HEK293 (cell line): ENCODE measurements at regions not wholly inside any gene's neighbourhood (a gene's known extent, or its start where the extent isn't known, plus 50 kb on each side); places are given as distances from the start of the nearest gene placed in this dataset.
"Not testable (repeated sequence)": the region's sequence is repeated elsewhere in the genome, so short reads cannot be mapped to it uniquely, and the experiment has no call there.

Experiments used
- CTCF ChIA-PET: fragments of 350-600 bp; formaldehyde crosslinking; extraction: SDS; loops from one replicate; lab custom pipeline; 2021; ENCODE audit warnings: antibody characterized with exemption; lab: Yijun Ruan, JAX
- POLR2A ChIA-PET: fragments of 300-600 bp; formaldehyde crosslinking; extraction: SDS; loops from one replicate; lab custom pipeline; 2020; ENCODE audit warnings: antibody characterized with exemption, inconsistent platforms; lab: Yijun Ruan, JAX
- H3K27ac ChIP-seq: fragments of 200-500 bp; sonication (Bioruptor generic); 2 replicates; pipeline ENCODE4 v1.5.1; 2014; ENCODE audit warnings: low read depth, low read length, control low read depth, inconsistent platforms; ENCODE audit errors: extremely low read depth
- H3K36me3 ChIP-seq, 2 experiments: fragments of 200-500 bp in 1 of 2; sonication (Bioruptor generic) in 1 of 2; 1 replicate in 1 of 2; 2 replicates in 1 of 2; pipeline ENCODE4 v1.5.1; 2014 to 2017; ENCODE audit warnings: inconsistent platforms in 2 of 2, low read length in 2 of 2; ENCODE audit not compliant: control insufficient read depth in 2 of 2, insufficient read depth in 1 of 2
- H3K4me1 ChIP-seq: fragments of 200-500 bp; sonication (Bioruptor generic); 2 replicates; pipeline ENCODE4 v1.5.1; 2014; ENCODE audit warnings: mild to moderate bottlenecking, low read length, inconsistent platforms; ENCODE audit not compliant: control insufficient read depth, insufficient read depth
- H3K4me3 ChIP-seq: 2 replicates; pipeline ENCODE4 v1.5.1; 2011; ENCODE audit warnings: low read depth, mild to moderate bottlenecking, control low read depth, low read length, moderate library complexity
- H3K9me3 ChIP-seq: fragments of 200-500 bp; sonication (Bioruptor generic); 2 replicates; pipeline ENCODE4 v1.5.1; 2014; ENCODE audit warnings: low read depth, low read length, inconsistent platforms; ENCODE audit not compliant: control insufficient read depth, insufficient read depth
- CTCF ChIP-seq: fragments of 450-650 bp; formaldehyde crosslinking; IDR thresholded peaks from 2 replicates; pipeline ENCODE4 v1.5.1; 2016; ENCODE audit warnings: missing biosample characterization, missing genetic modification characterization
- GFI1B ChIP-seq: fragments of 450-650 bp; formaldehyde crosslinking; IDR thresholded peaks from 2 replicates; pipeline ENCODE4 v1.5.1; 2016; ENCODE audit warnings: missing biosample characterization, missing genetic modification characterization
- GLI4 ChIP-seq: fragments of 450-650 bp; formaldehyde crosslinking; IDR thresholded peaks from 2 replicates; pipeline ENCODE4 v1.5.1; 2016; ENCODE audit warnings: missing biosample characterization, missing genetic modification characterization
- KLF1 ChIP-seq: fragments of 450-650 bp; formaldehyde crosslinking; IDR thresholded peaks from 2 replicates; pipeline ENCODE4 v1.5.1; 2016; ENCODE audit warnings: missing biosample characterization, missing genetic modification characterization
- SETDB1 ChIP-seq: IDR thresholded peaks from one replicate; pipeline ENCODE4 v1.6.1; 2017; ENCODE audit warnings: mild to moderate bottlenecking, low read length, moderate library complexity, mixed read lengths; ENCODE audit not compliant: insufficient read length
- SP7 ChIP-seq: fragments of 450-650 bp; formaldehyde crosslinking; IDR thresholded peaks from 2 replicates; pipeline ENCODE4 v1.5.1; 2016; ENCODE audit warnings: missing biosample characterization, missing genetic modification characterization
- ZBTB6 ChIP-seq: fragments of 450-650 bp; formaldehyde crosslinking; IDR thresholded peaks from 2 replicates; pipeline ENCODE4 v1.5.1; 2017; ENCODE audit warnings: missing biosample characterization, missing genetic modification characterization
- ZFP3 ChIP-seq: fragments of 450-650 bp; formaldehyde crosslinking; IDR thresholded peaks from 2 replicates; pipeline ENCODE4 v1.5.1; 2016; ENCODE audit warnings: low read depth, missing biosample characterization, missing genetic modification characterization
- ZIC2 ChIP-seq: fragments of 450-650 bp; formaldehyde crosslinking; IDR thresholded peaks from 2 replicates; pipeline ENCODE4 v1.5.1; 2016; ENCODE audit warnings: missing biosample characterization, missing genetic modification characterization
- ZNF155 ChIP-seq: fragments of 450-650 bp; formaldehyde crosslinking; IDR thresholded peaks from 2 replicates; pipeline ENCODE4 v1.5.1; 2016; ENCODE audit warnings: missing biosample characterization, missing genetic modification characterization
- ZNF174 ChIP-seq: fragments of 450-650 bp; formaldehyde crosslinking; IDR thresholded peaks from 2 replicates; pipeline ENCODE4 v1.5.0; 2017; ENCODE audit warnings: missing biosample characterization, mild to moderate bottlenecking, missing genetic modification characterization
- ZNF175 ChIP-seq: fragments of 450-650 bp; formaldehyde crosslinking; IDR thresholded peaks from 2 replicates; pipeline ENCODE4 v1.5.1; 2016; ENCODE audit warnings: missing biosample characterization, missing genetic modification characterization
- ZNF18 ChIP-seq: fragments of 450-650 bp; formaldehyde crosslinking; IDR thresholded peaks from 2 replicates; pipeline ENCODE4 v1.5.1; 2016; ENCODE audit warnings: missing biosample characterization, missing genetic modification characterization
- ZNF23 ChIP-seq: fragments of 450-650 bp; formaldehyde crosslinking; IDR thresholded peaks from 2 replicates; pipeline ENCODE4 v1.5.1; 2016; ENCODE audit warnings: missing biosample characterization, missing genetic modification characterization, borderline replicate concordance
- ZNF37A ChIP-seq: fragments of 450-650 bp; IDR thresholded peaks from 2 replicates; pipeline ENCODE4 v1.5.1; 2018; ENCODE audit warnings: missing biosample characterization, missing genetic modification characterization
- ZNF544 ChIP-seq: fragments of 450-650 bp; formaldehyde crosslinking; IDR thresholded peaks from 2 replicates; pipeline ENCODE4 v1.5.0; 2017; ENCODE audit warnings: missing biosample characterization, missing genetic modification characterization
- ZNF549 ChIP-seq: fragments of 450-650 bp; IDR thresholded peaks from 2 replicates; pipeline ENCODE4 v1.5.1; 2018; ENCODE audit warnings: missing biosample characterization, missing genetic modification characterization, mild to moderate bottlenecking, inconsistent platforms, moderate library complexity
- ZNF610 ChIP-seq: fragments of 450-650 bp; formaldehyde crosslinking; IDR thresholded peaks from 2 replicates; pipeline ENCODE4 v1.5.1; 2016; ENCODE audit warnings: missing biosample characterization, missing genetic modification characterization, borderline replicate concordance
- ZNF623 ChIP-seq: fragments of 450-650 bp; formaldehyde crosslinking; IDR thresholded peaks from 2 replicates; pipeline ENCODE4 v1.5.1; 2016; ENCODE audit warnings: missing biosample characterization, missing genetic modification characterization
- ZNF664 ChIP-seq: fragments of 450-650 bp; formaldehyde crosslinking; IDR thresholded peaks from 2 replicates; pipeline ENCODE4 v1.5.1; 2016; ENCODE audit warnings: missing biosample characterization, missing genetic modification characterization
- ZNF677 ChIP-seq: fragments of 450-650 bp; IDR thresholded peaks from 2 replicates; pipeline ENCODE4 v1.5.0; 2018; ENCODE audit warnings: missing biosample characterization, mild to moderate bottlenecking, missing genetic modification characterization, moderate library complexity
- ZNF707 ChIP-seq: fragments of 450-650 bp; formaldehyde crosslinking; IDR thresholded peaks from 2 replicates; pipeline ENCODE4 v1.5.1; 2016; ENCODE audit warnings: missing biosample characterization, missing genetic modification characterization
- ZNF791 ChIP-seq: fragments of 450-650 bp; formaldehyde crosslinking; IDR thresholded peaks from 2 replicates; pipeline ENCODE4 v1.5.1; 2016; ENCODE audit warnings: missing biosample characterization, missing genetic modification characterization
- ZNF792 ChIP-seq: fragments of 450-650 bp; formaldehyde crosslinking; IDR thresholded peaks from 2 replicates; pipeline ENCODE4 v1.5.1; 2016; ENCODE audit warnings: missing biosample characterization, missing genetic modification characterization
- ZNF843 ChIP-seq: fragments of 450-650 bp; formaldehyde crosslinking; IDR thresholded peaks from 2 replicates; pipeline ENCODE4 v1.5.1; 2016; ENCODE audit warnings: missing biosample characterization, missing genetic modification characterization
- ZSCAN4 ChIP-seq: fragments of 450-650 bp; formaldehyde crosslinking; IDR thresholded peaks from 2 replicates; pipeline ENCODE4 v1.5.1; 2017; ENCODE audit warnings: missing biosample characterization, missing genetic modification characterization
- TF ChIP-seq, protein P1 (sequence below): fragments of 450-650 bp; formaldehyde crosslinking; IDR thresholded peaks from 2 replicates; pipeline ENCODE4 v1.5.1; 2017; ENCODE audit warnings: missing biosample characterization, missing genetic modification characterization

GRCh38 chr18:72965616-72966015 lies 97.8 kb upstream of the NETO1 start (continued):
- no peak for TF ChIP-seq ZNF843 (tag by site-specific recombination)
- TF ChIP-seq, all 188 proteins: peak for 0

DNA sequence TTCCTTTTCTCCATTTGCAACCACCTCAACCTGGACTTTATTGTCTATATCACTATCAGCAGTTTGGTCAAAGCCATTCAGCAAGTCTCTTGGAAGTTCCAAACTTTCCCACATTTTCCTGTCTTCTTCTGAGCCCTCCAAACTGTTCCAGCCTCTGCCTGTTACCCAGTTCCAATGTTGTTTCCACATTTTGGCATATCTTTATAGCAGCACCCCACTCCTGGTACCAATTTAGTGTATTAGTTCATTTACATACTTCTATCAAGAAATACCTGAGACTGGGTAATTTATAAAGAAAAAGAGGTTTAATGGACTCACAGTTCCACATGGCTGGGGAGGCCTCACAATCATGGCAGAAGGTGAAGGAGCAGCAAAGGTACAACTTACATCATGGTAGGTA lies 90.4 kb upstream of the NETO1 start:
- CTCF ChIA-PET, H3K4me3 ChIP-seq, H3K9me3 ChIP-seq, H3K27ac ChIP-seq, H3K36me3 ChIP-seq, H3K4me1 ChIP-seq, POLR2A ChIA-PET: not testable (repeated sequence)
- peak; percentile 83 for TF ChIP-seq ZNF707 (tag by site-specific recombination)

- H3K4me3 ChIP-seq = no peak overlapping the region
- no peaks in the 10 kb centered on the region for H3K9me3 ChIP-seq
- ChIA-PET CTCF (no interaction called here), POLR2A (no interaction called here)
- H3K27ac ChIP-seq = no peak overlapping the region
- H3K4me1 ChIP-seq = no peaks in the 10 kb centered on the region
- no peak for TF ChIP-seq GLI4
- no peak for TF ChIP-seq ZNF610 (tag by site-specific recombination)
- no peak for TF ChIP-seq ZNF37A
- no peak for TF ChIP-seq KLF1 (tag by site-specific recombination)
- no peak for TF ChIP-seq ZNF23 (tag by site-specific recombination)
- TF ChIP-seq ZFP3 (tag by site-specific recombination) = no peak
- no peak for TF ChIP-seq ZNF18 (tag by site-specific recombination)
- TF ChIP-seq ZNF664 (tag by site-specific recombination) = no peak
- no peak for TF ChIP-seq ZNF544 (tag by site-specific recombination)
- TF ChIP-seq ZNF623 (tag by site-specific recombination) = no peak
- TF ChIP-seq SETDB1 = no peak
- TF ChIP-seq SP7 (tag by site-specific recombination) = no peak
- TF ChIP-seq ZNF549 (tag by site-specific recombination) = no peak
- TF ChIP-seq ZIC2 (tag by site-specific recombination) = no peak
- no peak for TF ChIP-seq ZNF155 (tag by site-specific recombination)
- no peaks in the 10 kb centered on the region for H3K36me3 ChIP-seq
These were observed 80.7 kb upstream of the NETO1 start for GRCh38 chr18:72948439-72948838.

DNA sequence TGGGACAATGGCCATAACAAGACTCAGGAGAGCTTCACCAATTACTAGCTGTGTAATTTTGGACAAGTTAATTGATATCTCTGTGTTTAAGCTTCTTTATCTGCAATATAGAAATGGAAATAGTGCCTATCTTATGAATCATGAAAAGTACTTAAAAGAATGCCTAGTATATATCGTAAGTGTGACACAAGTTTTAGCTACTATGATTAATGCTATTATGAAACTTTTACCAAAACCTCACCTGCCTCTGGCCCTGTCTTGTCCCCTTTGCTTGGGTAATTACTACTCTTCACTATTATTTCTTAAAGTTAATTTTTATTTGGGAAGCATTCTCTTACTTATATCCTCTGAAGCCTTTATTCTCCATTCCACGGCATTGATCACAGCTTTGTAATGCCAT lies 75.0 kb upstream of the NETO1 start:
- Histone ChIP-seq H3K27ac (no peak overlapping the region), H3K36me3 (no peaks in the 10 kb centered on the region), H3K4me3 (no peak overlapping the region), H3K4me1 (no peaks in the 10 kb centered on the region), H3K9me3 (no peaks in the 10 kb centered on the region)
- ChIA-PET POLR2A (no interaction called here), CTCF (no interaction called here)
- TF ChIP-seq CTCF (tag by site-specific recombination) (no peak), ZNF791 (no peak), ZBTB6 (tag by site-specific recombination) (no peak), ZSCAN4 (no peak), ZNF792 (no peak), GFI1B (no peak), ZNF174 (tag by site-specific recombination) (no peak), ZNF549 (tag by site-specific recombination) (no peak), ZNF677 (no peak), ZNF175 (tag by site-specific recombination) (no peak)
- TF ChIP-seq, protein P1, sequence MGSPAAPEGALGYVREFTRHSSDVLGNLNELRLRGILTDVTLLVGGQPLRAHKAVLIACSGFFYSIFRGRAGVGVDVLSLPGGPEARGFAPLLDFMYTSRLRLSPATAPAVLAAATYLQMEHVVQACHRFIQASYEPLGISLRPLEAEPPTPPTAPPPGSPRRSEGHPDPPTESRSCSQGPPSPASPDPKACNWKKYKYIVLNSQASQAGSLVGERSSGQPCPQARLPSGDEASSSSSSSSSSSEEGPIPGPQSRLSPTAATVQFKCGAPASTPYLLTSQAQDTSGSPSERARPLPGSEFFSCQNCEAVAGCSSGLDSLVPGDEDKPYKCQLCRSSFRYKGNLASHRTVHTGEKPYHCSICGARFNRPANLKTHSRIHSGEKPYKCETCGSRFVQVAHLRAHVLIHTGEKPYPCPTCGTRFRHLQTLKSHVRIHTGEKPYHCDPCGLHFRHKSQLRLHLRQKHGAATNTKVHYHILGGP (tag by site-specific recombination) = no peak
